ENCODE measurements at regions not wholly inside any gene's neighbourhood (a gene's known extent, or its start where the extent isn't known, plus 50 kb on each side); places are given as distances from the start of the nearest gene placed in this dataset.

- no peak for TF ChIP-seq CTCF (IDR thresholded peaks at IDR 0.05)
- no peak for TF ChIP-seq POLR2A (IDR thresholded peaks at IDR 0.05)
These were observed 384.7 kb upstream of the MEIS2 start for GRCh38 chr15:37485056-37485455.

Measured in testis (tissue), 2 donors.